ENCODE measurements at regions not wholly inside any gene's neighbourhood (a gene's known extent, or its start where the extent isn't known, plus 50 kb on each side); places are given as distances from the start of the nearest gene placed in this dataset.

GRCh38 chr7:12456506-12456905, 52.8 kb upstream of the VWDE start:
- DNase-seq = peak in 2 of 3 donors; percentile 17 to 33
- H3K27me3 ChIP-seq (ENCODE audit: control insufficient read depth in 3 of 3, insufficient read depth in 3 of 3, low read length in 2 of 3) = no peaks in the 10 kb centered on the region
- H3K27ac ChIP-seq (ENCODE audit: low read depth in 1 of 2, low read length in 1 of 2) = no peak overlapping the region
- no peak overlapping the region for H3K4me3 ChIP-seq
- peaks cover 0 to 1% (median 0%) of the 10 kb centered on the region in 4 donors for H3K9me3 ChIP-seq (ENCODE audit: control insufficient read depth in 4 of 4, insufficient read depth in 3 of 4, low read length in 3 of 4)
- H3K9ac ChIP-seq (ENCODE audit: insufficient read depth in 1 of 2, low read length in 2 of 2) = no peak overlapping the region
- no peak for ATAC-seq (ENCODE audit: insufficient read depth, low FRiP score)
- H3K36me3 ChIP-seq (ENCODE audit: control insufficient read depth in 4 of 4, insufficient read depth in 4 of 4, low read length in 4 of 4) = no peaks in the 10 kb centered on the region
- no peak for TF ChIP-seq CTCF (IDR thresholded peaks at IDR 0.05; ENCODE audit: control extremely low read depth, extremely low read depth)
- 23 to 56% methylated on average over 1 of the region's 1 CpG for WGBS, 2 donors
- H3K4me1 ChIP-seq (ENCODE audit: control insufficient read depth in 5 of 5, insufficient read depth in 5 of 5, low read length in 5 of 5) = no peaks in the 10 kb centered on the region

GRCh38 chr7:12458520-12459131, 55.0 kb upstream of the VWDE start:
- WGBS, 2 donors = 27 to 32% methylated on average over 4 of the region's 4 CpGs
- H3K27ac ChIP-seq (ENCODE audit: low read depth in 1 of 2, low read length in 1 of 2) = no peak overlapping the region
- H3K4me1 ChIP-seq (ENCODE audit: control insufficient read depth in 5 of 5, insufficient read depth in 5 of 5, low read length in 5 of 5) = no peaks in the 10 kb centered on the region
- H3K9me3 ChIP-seq (ENCODE audit: control insufficient read depth in 4 of 4, insufficient read depth in 3 of 4, low read length in 3 of 4) = no peaks in the 10 kb centered on the region
- no peak overlapping the region for H3K4me3 ChIP-seq
- DNase-seq = peak in 2 of 3 donors; percentile 57
- H3K27me3 ChIP-seq (ENCODE audit: control insufficient read depth in 3 of 3, insufficient read depth in 3 of 3, low read length in 2 of 3) = no peaks in the 10 kb centered on the region
- peak; percentile 20 for TF ChIP-seq CTCF (IDR thresholded peaks at IDR 0.05; ENCODE audit: control extremely low read depth, extremely low read depth)
- no peak overlapping the region for H3K9ac ChIP-seq (ENCODE audit: insufficient read depth in 1 of 2, low read length in 2 of 2)
- H3K36me3 ChIP-seq (ENCODE audit: control insufficient read depth in 4 of 4, insufficient read depth in 4 of 4, low read length in 4 of 4) = no peaks in the 10 kb centered on the region
- ATAC-seq (ENCODE audit: insufficient read depth, low FRiP score) = peak; percentile 90

- Histone ChIP-seq H3K9ac (ENCODE audit: insufficient read depth in 1 of 2, low read length in 2 of 2) (no peak overlapping the region), H3K27ac (ENCODE audit: low read depth in 1 of 2, low read length in 1 of 2) (no peak overlapping the region), H3K4me1 (ENCODE audit: control insufficient read depth in 5 of 5, insufficient read depth in 5 of 5, low read length in 5 of 5) (no peaks in the 10 kb centered on the region), H3K4me3 (no peak overlapping the region), H3K9me3 (ENCODE audit: control insufficient read depth in 4 of 4, insufficient read depth in 3 of 4, low read length in 3 of 4) (no peaks in the 10 kb centered on the region), H3K36me3 (ENCODE audit: control insufficient read depth in 4 of 4, insufficient read depth in 4 of 4, low read length in 4 of 4) (no peaks in the 10 kb centered on the region), H3K27me3 (ENCODE audit: control insufficient read depth in 3 of 3, insufficient read depth in 3 of 3, low read length in 2 of 3) (no peaks in the 10 kb centered on the region)
- 82 to 94% methylated on average over 1 of the region's 1 CpG for WGBS, 2 donors
- DNase-seq (no peak), ATAC-seq (ENCODE audit: insufficient read depth, low FRiP score) (no peak)
- TF ChIP-seq CTCF (IDR thresholded peaks at IDR 0.05; ENCODE audit: control extremely low read depth, extremely low read depth) = no peak
These were observed 64.2 kb upstream of the VWDE start for GRCh38 chr7:12467837-12468236.

GRCh38 chr7:12469568-12469967, 65.9 kb upstream of the VWDE start:
- 75 to 79% methylated on average over 5 of the region's 5 CpGs for WGBS, 2 donors
- no peak for TF ChIP-seq CTCF (IDR thresholded peaks at IDR 0.05; ENCODE audit: control extremely low read depth, extremely low read depth)
- no peak overlapping the region for H3K27ac ChIP-seq (ENCODE audit: low read depth in 1 of 2, low read length in 1 of 2)
- H3K9ac ChIP-seq (ENCODE audit: insufficient read depth in 1 of 2, low read length in 2 of 2) = no peak overlapping the region
- DNase-seq (no peak), ATAC-seq (ENCODE audit: insufficient read depth, low FRiP score) (no peak)
- no peak overlapping the region for H3K4me3 ChIP-seq
- H3K27me3 ChIP-seq (ENCODE audit: control insufficient read depth in 3 of 3, insufficient read depth in 3 of 3, low read length in 2 of 3) = no peaks in the 10 kb centered on the region
- no peaks in the 10 kb centered on the region for H3K9me3 ChIP-seq (ENCODE audit: control insufficient read depth in 4 of 4, insufficient read depth in 3 of 4, low read length in 3 of 4)
- no peaks in the 10 kb centered on the region for H3K4me1 ChIP-seq (ENCODE audit: control insufficient read depth in 5 of 5, insufficient read depth in 5 of 5, low read length in 5 of 5)
- no peaks in the 10 kb centered on the region for H3K36me3 ChIP-seq (ENCODE audit: control insufficient read depth in 4 of 4, insufficient read depth in 4 of 4, low read length in 4 of 4)
